SK-N-SH treated with all-trans-retinoic acid at 6 μM for 48 hours (cell line): ENCODE measurements at regions not wholly inside any gene's neighbourhood (a gene's known extent, or its start where the extent isn't known, plus 50 kb on each side); places are given as distances from the start of the nearest gene placed in this dataset.

Experiments used
- ATAC-seq: fragments of 200-7000 bp; cut with Tn5 transposase; 3 replicates; pipeline ENCODE4 v1.9.1; 2020; ENCODE audit warnings: mild to moderate bottlenecking, moderate library complexity
- ARNTL ChIP-seq: fragments of 450-650 bp; formaldehyde crosslinking; IDR thresholded peaks from 2 replicates; pipeline ENCODE4 v1.5.0; 2020; ENCODE audit warnings: low read depth, mild to moderate bottlenecking, moderate library complexity, borderline replicate concordance
- CSDC2 ChIP-seq: fragments of 250-450 bp; sonication (Bioruptor Pico); IDR thresholded peaks from 2 replicates; pipeline ENCODE4 v1.5.0; 2020; ENCODE audit warnings: mild to moderate bottlenecking, moderate library complexity
- ESRRG ChIP-seq: fragments of 250-450 bp; sonication (Bioruptor Pico); IDR thresholded peaks from 2 replicates; pipeline ENCODE4 v1.6.1; 2021; ENCODE audit warnings: mild to moderate bottlenecking
- ISL1 ChIP-seq: fragments of 250-450 bp; sonication (Bioruptor Pico); IDR thresholded peaks from 2 replicates; pipeline ENCODE4 v2.1.2; 2022; ENCODE audit warnings: mild to moderate bottlenecking, moderate library complexity
- OSR1 ChIP-seq: fragments of 250-450 bp; sonication (Bioruptor Pico); IDR thresholded peaks from 2 replicates; pipeline ENCODE4 v1.8.0; 2022; ENCODE audit warnings: moderate library complexity, mild to moderate bottlenecking, inconsistent platforms
- PATZ1 ChIP-seq: fragments of 250-450 bp; sonication (Bioruptor Pico); IDR thresholded peaks from 2 replicates; pipeline ENCODE4 v1.8.0; 2020; ENCODE audit warnings: mild to moderate bottlenecking, moderate library complexity, borderline replicate concordance
- PPARA ChIP-seq: fragments of 250-450 bp; sonication (Bioruptor Pico); IDR thresholded peaks from 2 replicates; pipeline ENCODE4 v1.5.0; 2020; ENCODE audit warnings: mild to moderate bottlenecking, borderline replicate concordance
- RARB ChIP-seq: fragments of 250-450 bp; sonication (Bioruptor Pico); IDR thresholded peaks from 2 replicates; pipeline ENCODE4 v1.8.0; 2021; ENCODE audit warnings: mild to moderate bottlenecking, moderate library complexity
- SNAI2 ChIP-seq: fragments of 250-450 bp; sonication (Bioruptor Pico); IDR thresholded peaks from 2 replicates; pipeline ENCODE4 v1.5.0; 2020; ENCODE audit warnings: mild to moderate bottlenecking, moderate library complexity
- TOX ChIP-seq: fragments of 250-450 bp; sonication (Bioruptor Pico); IDR thresholded peaks from 2 replicates; pipeline ENCODE4 v1.8.0; 2021; ENCODE audit warnings: mild to moderate bottlenecking, moderate library complexity, borderline replicate concordance
- ZC3H10 ChIP-seq: fragments of 250-450 bp; sonication (Bioruptor Pico); IDR thresholded peaks from 2 replicates; pipeline ENCODE4 v1.5.1; 2021; ENCODE audit warnings: mild to moderate bottlenecking, moderate library complexity
- ZFP3 ChIP-seq: fragments of 250-450 bp; sonication (Bioruptor Pico); IDR thresholded peaks from 2 replicates; pipeline ENCODE4 v1.5.0; 2020; ENCODE audit warnings: mild to moderate bottlenecking, moderate library complexity
- ZFP30 ChIP-seq: fragments of 450-650 bp; formaldehyde crosslinking; IDR thresholded peaks from 2 replicates; pipeline ENCODE4 v1.5.0; 2022; ENCODE audit warnings: mild to moderate bottlenecking, moderate library complexity
- ZNF565 ChIP-seq: fragments of 450-650 bp; formaldehyde crosslinking; conservative IDR thresholded peaks from 2 replicates; pipeline ENCODE4 v1.5.0; 2020; ENCODE audit warnings: low read depth, mild to moderate bottlenecking, moderate library complexity
- ZNF70 ChIP-seq: fragments of 450-650 bp; formaldehyde crosslinking; IDR thresholded peaks from 2 replicates; pipeline ENCODE4 v1.5.0; 2020; ENCODE audit warnings: mild to moderate bottlenecking, moderate library complexity
- ZNF8 ChIP-seq: fragments of 450-650 bp; formaldehyde crosslinking; IDR thresholded peaks from 2 replicates; pipeline ENCODE4 v1.5.0; 2020; ENCODE audit warnings: mild to moderate bottlenecking, moderate library complexity
- TF ChIP-seq, protein P1 (sequence below): fragments of 250-450 bp; sonication (Bioruptor Pico); IDR thresholded peaks from 2 replicates; pipeline ENCODE4 v1.5.0; 2020; ENCODE audit warnings: mild to moderate bottlenecking, moderate library complexity
- TF ChIP-seq, protein P2 (sequence below): fragments of 250-450 bp; sonication (Bioruptor Pico); IDR thresholded peaks from 2 replicates; pipeline ENCODE4 v1.5.1; 2020; ENCODE audit warnings: low read depth, mild to moderate bottlenecking, moderate library complexity
- TF ChIP-seq, protein P3 (sequence below): fragments of 250-450 bp; sonication (Bioruptor Pico); IDR thresholded peaks from 2 replicates; pipeline ENCODE4 v1.8.0; 2021; ENCODE audit warnings: low read depth, mild to moderate bottlenecking, moderate library complexity, borderline replicate concordance

GRCh38 chr6:130575557-130575956 is 209.7 kb downstream of the TMEM200A start:
- TF ChIP-seq, protein P1, sequence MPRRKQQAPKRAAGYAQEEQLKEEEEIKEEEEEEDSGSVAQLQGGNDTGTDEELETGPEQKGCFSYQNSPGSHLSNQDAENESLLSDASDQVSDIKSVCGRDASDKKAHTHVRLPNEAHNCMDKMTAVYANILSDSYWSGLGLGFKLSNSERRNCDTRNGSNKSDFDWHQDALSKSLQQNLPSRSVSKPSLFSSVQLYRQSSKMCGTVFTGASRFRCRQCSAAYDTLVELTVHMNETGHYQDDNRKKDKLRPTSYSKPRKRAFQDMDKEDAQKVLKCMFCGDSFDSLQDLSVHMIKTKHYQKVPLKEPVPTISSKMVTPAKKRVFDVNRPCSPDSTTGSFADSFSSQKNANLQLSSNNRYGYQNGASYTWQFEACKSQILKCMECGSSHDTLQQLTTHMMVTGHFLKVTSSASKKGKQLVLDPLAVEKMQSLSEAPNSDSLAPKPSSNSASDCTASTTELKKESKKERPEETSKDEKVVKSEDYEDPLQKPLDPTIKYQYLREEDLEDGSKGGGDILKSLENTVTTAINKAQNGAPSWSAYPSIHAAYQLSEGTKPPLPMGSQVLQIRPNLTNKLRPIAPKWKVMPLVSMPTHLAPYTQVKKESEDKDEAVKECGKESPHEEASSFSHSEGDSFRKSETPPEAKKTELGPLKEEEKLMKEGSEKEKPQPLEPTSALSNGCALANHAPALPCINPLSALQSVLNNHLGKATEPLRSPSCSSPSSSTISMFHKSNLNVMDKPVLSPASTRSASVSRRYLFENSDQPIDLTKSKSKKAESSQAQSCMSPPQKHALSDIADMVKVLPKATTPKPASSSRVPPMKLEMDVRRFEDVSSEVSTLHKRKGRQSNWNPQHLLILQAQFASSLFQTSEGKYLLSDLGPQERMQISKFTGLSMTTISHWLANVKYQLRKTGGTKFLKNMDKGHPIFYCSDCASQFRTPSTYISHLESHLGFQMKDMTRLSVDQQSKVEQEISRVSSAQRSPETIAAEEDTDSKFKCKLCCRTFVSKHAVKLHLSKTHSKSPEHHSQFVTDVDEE: no peak
- TF ChIP-seq ZFP30 (CRISPR knock-in tag): no peak
- no peak for TF ChIP-seq TOX (CRISPR knock-in tag)
- no peak for TF ChIP-seq OSR1 (CRISPR knock-in tag)
- no peak for TF ChIP-seq ESRRG
- no peak for TF ChIP-seq PPARA (CRISPR knock-in tag)
- TF ChIP-seq PATZ1 (CRISPR knock-in tag): no peak
- no peak for ATAC-seq

DNA sequence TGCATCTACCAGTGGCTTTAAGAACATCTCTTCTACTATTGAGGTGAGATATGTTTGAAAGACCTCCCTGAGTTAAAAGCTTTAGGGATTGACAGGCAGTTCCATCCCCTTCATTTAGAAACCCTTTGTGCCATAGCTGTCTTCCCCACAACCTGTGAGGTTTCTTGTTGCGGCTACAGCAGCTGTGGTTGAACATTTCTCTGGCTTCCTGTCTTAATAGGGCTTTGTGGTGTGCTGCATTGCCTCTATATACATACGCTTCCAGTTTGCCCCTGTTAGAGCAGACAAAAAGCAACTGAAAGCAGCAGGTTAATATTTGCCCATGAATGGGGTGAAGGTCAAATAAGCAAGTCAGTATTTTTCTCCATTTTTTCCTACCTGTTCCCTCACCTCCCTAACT is 210.2 kb downstream of the TMEM200A start:
- TF ChIP-seq RARB (CRISPR knock-in tag) (no peak), ISL1 (CRISPR knock-in tag) (no peak), OSR1 (CRISPR knock-in tag) (no peak), ZFP3 (CRISPR knock-in tag) (no peak), PATZ1 (CRISPR knock-in tag) (no peak), SNAI2 (CRISPR knock-in tag) (no peak), ZNF70 (CRISPR knock-in tag) (no peak), CSDC2 (CRISPR knock-in tag) (no peak), ZNF565 (CRISPR knock-in tag) (no peak), ZC3H10 (CRISPR knock-in tag) (no peak), ARNTL (CRISPR knock-in tag) (no peak), ZFP30 (CRISPR knock-in tag) (no peak), ZNF8 (no peak)
- TF ChIP-seq, protein P2, sequence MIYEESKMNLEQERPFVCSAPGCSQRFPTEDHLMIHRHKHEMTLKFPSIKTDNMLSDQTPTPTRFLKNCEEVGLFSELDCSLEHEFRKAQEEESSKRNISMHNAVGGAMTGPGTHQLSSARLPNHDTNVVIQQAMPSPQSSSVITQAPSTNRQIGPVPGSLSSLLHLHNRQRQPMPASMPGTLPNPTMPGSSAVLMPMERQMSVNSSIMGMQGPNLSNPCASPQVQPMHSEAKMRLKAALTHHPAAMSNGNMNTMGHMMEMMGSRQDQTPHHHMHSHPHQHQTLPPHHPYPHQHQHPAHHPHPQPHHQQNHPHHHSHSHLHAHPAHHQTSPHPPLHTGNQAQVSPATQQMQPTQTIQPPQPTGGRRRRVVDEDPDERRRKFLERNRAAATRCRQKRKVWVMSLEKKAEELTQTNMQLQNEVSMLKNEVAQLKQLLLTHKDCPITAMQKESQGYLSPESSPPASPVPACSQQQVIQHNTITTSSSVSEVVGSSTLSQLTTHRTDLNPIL (CRISPR knock-in tag): no peak
- TF ChIP-seq, protein P3, sequence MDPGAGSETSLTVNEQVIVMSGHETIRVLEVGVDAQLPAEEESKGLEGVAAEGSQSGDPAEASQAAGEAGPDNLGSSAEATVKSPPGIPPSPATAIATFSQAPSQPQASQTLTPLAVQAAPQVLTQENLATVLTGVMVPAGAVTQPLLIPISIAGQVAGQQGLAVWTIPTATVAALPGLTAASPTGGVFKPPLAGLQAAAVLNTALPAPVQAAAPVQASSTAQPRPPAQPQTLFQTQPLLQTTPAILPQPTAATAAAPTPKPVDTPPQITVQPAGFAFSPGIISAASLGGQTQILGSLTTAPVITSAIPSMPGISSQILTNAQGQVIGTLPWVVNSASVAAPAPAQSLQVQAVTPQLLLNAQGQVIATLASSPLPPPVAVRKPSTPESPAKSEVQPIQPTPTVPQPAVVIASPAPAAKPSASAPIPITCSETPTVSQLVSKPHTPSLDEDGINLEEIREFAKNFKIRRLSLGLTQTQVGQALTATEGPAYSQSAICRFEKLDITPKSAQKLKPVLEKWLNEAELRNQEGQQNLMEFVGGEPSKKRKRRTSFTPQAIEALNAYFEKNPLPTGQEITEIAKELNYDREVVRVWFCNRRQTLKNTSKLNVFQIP (CRISPR knock-in tag): no peak
- TF ChIP-seq, protein P1: no peak
- TF ChIP-seq, all 23 proteins: peak for 0
- no peak for ATAC-seq
